ENCODE measurements at regions not wholly inside any gene's neighbourhood (a gene's known extent, or its start where the extent isn't known, plus 50 kb on each side); places are given as distances from the start of the nearest gene placed in this dataset.

- Histone ChIP-seq H4K20me1 (ENCODE audit: control insufficient read depth, extremely low read depth, insufficient read depth, low read length) (no peaks in the 10 kb centered on the region), H3K4me3 (ENCODE audit: control insufficient read depth in 2 of 3, extremely low read depth in 1 of 3, insufficient read depth in 2 of 3, low read depth in 1 of 3, low read length in 3 of 3) (no peak overlapping the region), H3K36me3 (ENCODE audit: control insufficient read depth in 2 of 2, extremely low read depth in 1 of 2, insufficient read depth in 2 of 2, low read length in 2 of 2) (no peaks in the 10 kb centered on the region), H3K4me2 (ENCODE audit: control insufficient read depth, extremely low read depth, insufficient read depth, low read depth, low read length) (no peak overlapping the region), H2AFZ (ENCODE audit: control insufficient read depth, low read length) (no peak overlapping the region), H3K9me3 (ENCODE audit: control insufficient read depth, low read depth, low read length) (no peaks in the 10 kb centered on the region), H3K9ac (ENCODE audit: control insufficient read depth, extremely low read depth, insufficient read depth, low read length) (no peak overlapping the region), H3K27me3 (ENCODE audit: control insufficient read depth, extremely low read depth, insufficient read depth, low read length) (no peaks in the 10 kb centered on the region), H3K27ac (ENCODE audit: control insufficient read depth, insufficient read depth, low read length) (no peak overlapping the region), H3K79me2 (ENCODE audit: control insufficient read depth, insufficient read depth, low read length) (no peaks in the 10 kb centered on the region), H3K4me1 (ENCODE audit: control insufficient read depth, extremely low read depth, insufficient read depth, low read length) (no peaks in the 10 kb centered on the region), H3K9me1 (ENCODE audit: control insufficient read depth, extremely low read depth, insufficient read depth, low read length) (no peaks in the 10 kb centered on the region)
- no peak for TF ChIP-seq EZH2 (IDR thresholded peaks at IDR 0.05; ENCODE audit: low read length)
- TF ChIP-seq CTCF (optimal IDR thresholded peaks at IDR 0.05 in 1 of 3, IDR thresholded peaks at IDR 0.05 in 1 of 3, conservative IDR thresholded peaks at IDR 0.05 in 1 of 3; ENCODE audit: extremely low read depth in 1 of 3, insufficient read depth in 2 of 3, low read length in 3 of 3), result no peak
- DNase-seq (ENCODE audit: low read depth, low spot score) (no peak), FAIRE-seq (no peak)
- dilution Hi-C loops (cut with MboI; ENCODE audit: extremely low pct_ligation_motif_present, low sequenced_read_pairs), result no loop called here
These were observed 424.4 kb downstream of the HLX start for GRCh38 chr1:221303623-221304022.

DNA sequence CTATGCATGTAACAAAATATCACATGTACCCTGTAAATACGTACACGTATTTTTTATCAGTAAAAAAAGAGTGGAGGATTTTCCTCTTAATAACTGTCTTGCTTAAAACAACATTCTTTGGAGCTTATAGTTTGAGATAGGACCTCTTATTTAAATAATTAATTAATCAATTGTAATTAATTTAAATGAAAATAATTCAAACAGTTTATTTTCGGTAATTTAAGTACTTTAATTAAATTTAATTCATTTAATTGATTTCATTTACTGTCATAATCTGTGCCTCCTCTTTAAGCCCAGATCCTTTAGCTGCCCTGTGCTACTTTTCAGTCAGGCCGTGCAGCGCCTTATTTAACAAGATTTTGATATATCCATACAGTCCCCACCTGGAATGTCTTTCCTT lies 427.0 kb downstream of the HLX start:
- dilution Hi-C loops (cut with MboI; ENCODE audit: extremely low pct_ligation_motif_present, low sequenced_read_pairs), result no loop called here
- FAIRE-seq, result no peak
- TF ChIP-seq EZH2 (IDR thresholded peaks at IDR 0.05; ENCODE audit: low read length) (no peak), CTCF (optimal IDR thresholded peaks at IDR 0.05 in 1 of 3, IDR thresholded peaks at IDR 0.05 in 1 of 3, conservative IDR thresholded peaks at IDR 0.05 in 1 of 3; ENCODE audit: extremely low read depth in 1 of 3, insufficient read depth in 2 of 3, low read length in 3 of 3) (no peak)

More for the DNA sequence above, 427.0 kb downstream of the HLX start:
- no peaks in the 10 kb centered on the region for H3K36me3 ChIP-seq (ENCODE audit: control insufficient read depth in 2 of 2, extremely low read depth in 1 of 2, insufficient read depth in 2 of 2, low read length in 2 of 2)
- H3K79me2 ChIP-seq (ENCODE audit: control insufficient read depth, insufficient read depth, low read length), result no peaks in the 10 kb centered on the region
- no peak for DNase-seq (ENCODE audit: low read depth, low spot score)
- no peak overlapping the region for H3K9ac ChIP-seq (ENCODE audit: control insufficient read depth, extremely low read depth, insufficient read depth, low read length)
- no peaks in the 10 kb centered on the region for H3K9me3 ChIP-seq (ENCODE audit: control insufficient read depth, low read depth, low read length)
- H2AFZ ChIP-seq (ENCODE audit: control insufficient read depth, low read length), result no peak overlapping the region
- H3K27me3 ChIP-seq (ENCODE audit: control insufficient read depth, extremely low read depth, insufficient read depth, low read length), result no peaks in the 10 kb centered on the region
- no peak overlapping the region for H3K27ac ChIP-seq (ENCODE audit: control insufficient read depth, insufficient read depth, low read length)
- no peaks in the 10 kb centered on the region for H3K9me1 ChIP-seq (ENCODE audit: control insufficient read depth, extremely low read depth, insufficient read depth, low read length)
- no peaks in the 10 kb centered on the region for H4K20me1 ChIP-seq (ENCODE audit: control insufficient read depth, extremely low read depth, insufficient read depth, low read length)
- H3K4me2 ChIP-seq (ENCODE audit: control insufficient read depth, extremely low read depth, insufficient read depth, low read depth, low read length), result no peak overlapping the region
- H3K4me1 ChIP-seq (ENCODE audit: control insufficient read depth, extremely low read depth, insufficient read depth, low read length), result no peaks in the 10 kb centered on the region
- H3K4me3 ChIP-seq (ENCODE audit: control insufficient read depth in 2 of 3, extremely low read depth in 1 of 3, insufficient read depth in 2 of 3, low read depth in 1 of 3, low read length in 3 of 3), result no peak overlapping the region
